Retinal pigment epithelial cell (primary cell): ENCODE measurements at regions not wholly inside any gene's neighbourhood (a gene's known extent, or its start where the extent isn't known, plus 50 kb on each side); places are given as distances from the start of the nearest gene placed in this dataset.
"Not testable (repeated sequence)": the region's sequence is repeated elsewhere in the genome, so short reads cannot be mapped to it uniquely, and the experiment has no call there.

ENCODE experiments used
- DNase-seq: peaks from one replicate; pipeline ENCODE4 v3.0.0-alpha.2; 2010; ENCODE audit warnings: low read depth
- H3K4me3 ChIP-seq: 2 replicates; pipeline ENCODE4 v1.5.1; 2011; ENCODE audit warnings: mild to moderate bottlenecking, low read length, control low read depth, moderate library complexity
- TF ChIP-seq, protein P1 (sequence below): conservative IDR thresholded peaks from 2 replicates; pipeline ENCODE4 v1.5.1; 2011; ENCODE audit warnings: low read depth, low read length, control low read depth, inconsistent platforms

DNA sequence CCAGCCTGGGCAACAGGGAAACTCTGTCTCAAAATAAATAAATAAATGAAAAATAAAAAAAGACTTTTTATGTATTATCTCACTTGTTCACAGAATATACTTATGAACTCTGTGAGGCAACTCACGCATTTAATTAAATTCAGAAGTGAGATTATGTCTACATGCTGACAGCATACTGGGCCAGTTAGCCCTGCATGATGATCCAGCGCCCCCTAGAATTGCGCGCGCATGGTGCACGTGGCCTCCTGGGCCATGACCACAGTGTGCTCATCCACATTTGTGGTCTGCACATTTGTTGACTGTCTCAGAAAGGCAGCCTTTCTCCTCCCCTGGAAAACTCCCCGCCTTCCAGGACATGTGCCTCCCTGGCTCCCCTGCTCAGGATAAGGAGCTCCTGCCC, 64.8 kb upstream of the METTL9 start:
- H3K4me3 ChIP-seq, DNase-seq: not testable (repeated sequence)
- TF ChIP-seq, protein P1, sequence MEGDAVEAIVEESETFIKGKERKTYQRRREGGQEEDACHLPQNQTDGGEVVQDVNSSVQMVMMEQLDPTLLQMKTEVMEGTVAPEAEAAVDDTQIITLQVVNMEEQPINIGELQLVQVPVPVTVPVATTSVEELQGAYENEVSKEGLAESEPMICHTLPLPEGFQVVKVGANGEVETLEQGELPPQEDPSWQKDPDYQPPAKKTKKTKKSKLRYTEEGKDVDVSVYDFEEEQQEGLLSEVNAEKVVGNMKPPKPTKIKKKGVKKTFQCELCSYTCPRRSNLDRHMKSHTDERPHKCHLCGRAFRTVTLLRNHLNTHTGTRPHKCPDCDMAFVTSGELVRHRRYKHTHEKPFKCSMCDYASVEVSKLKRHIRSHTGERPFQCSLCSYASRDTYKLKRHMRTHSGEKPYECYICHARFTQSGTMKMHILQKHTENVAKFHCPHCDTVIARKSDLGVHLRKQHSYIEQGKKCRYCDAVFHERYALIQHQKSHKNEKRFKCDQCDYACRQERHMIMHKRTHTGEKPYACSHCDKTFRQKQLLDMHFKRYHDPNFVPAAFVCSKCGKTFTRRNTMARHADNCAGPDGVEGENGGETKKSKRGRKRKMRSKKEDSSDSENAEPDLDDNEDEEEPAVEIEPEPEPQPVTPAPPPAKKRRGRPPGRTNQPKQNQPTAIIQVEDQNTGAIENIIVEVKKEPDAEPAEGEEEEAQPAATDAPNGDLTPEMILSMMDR = peak; percentile 19

DNA sequence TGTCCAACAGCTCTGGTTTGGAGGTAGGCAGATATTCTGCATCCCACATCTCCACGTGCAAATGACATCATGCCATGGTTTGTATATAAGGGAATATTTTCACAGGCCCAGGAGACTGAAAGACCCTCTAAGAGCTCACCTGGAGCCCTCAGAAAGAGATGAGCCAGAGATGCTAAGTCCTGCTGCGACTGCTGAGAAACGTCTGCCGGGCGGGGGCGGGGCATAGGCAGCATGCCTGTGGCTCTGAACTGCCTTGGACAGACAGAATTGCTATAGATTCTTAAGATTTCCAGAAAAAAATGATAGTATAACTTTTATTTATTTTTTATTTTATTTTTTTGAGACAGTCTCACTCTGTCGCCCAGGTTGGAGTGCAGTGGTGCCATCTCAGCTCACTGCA, 64.2 kb upstream of the METTL9 start:
- DNase-seq = not testable (repeated sequence)

DNA sequence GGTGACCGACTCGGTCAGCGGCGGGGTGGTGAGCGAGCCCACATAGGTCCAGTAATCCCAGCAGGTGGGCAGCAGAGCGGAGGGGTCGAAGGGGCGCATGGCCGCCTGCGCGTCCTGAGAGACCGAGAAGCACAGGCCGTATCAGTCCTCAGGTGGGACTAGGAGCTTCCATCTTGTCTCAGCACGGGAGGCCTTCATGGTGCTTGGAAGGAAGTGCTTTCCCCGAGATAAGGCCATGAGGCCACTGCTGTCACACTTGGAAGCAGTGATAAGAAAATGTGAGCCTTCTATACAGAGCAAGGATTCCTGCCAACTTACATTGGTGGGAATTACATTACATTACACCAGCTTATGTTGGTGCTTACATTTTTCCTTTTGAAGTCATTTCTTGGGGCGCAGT, 62.6 kb upstream of the METTL9 start:
- not testable (repeated sequence) for DNase-seq, H3K4me3 ChIP-seq

More for the DNA sequence above, 64.2 kb upstream of the METTL9 start:
- not testable (repeated sequence) for H3K4me3 ChIP-seq

DNA sequence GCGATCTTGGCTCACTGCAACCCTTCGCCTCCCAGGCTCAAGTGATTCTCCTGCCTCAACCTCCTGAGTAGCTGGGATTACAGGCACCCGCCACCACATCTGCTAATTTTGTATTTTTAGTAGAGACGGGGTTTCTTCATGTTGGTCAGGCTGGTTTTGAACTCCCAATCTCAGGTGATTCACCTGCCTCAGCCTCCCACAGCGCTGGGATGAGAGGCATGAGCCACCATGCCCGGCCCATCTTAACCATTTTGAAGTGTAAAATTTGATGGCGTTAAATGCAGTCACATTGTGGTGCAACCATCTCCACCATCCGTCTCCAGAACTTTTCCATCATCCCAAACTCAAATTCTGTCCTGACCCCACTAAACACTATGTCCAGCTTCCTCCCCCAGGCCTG, 61.8 kb upstream of the METTL9 start:
- DNase-seq, H3K4me3 ChIP-seq: not testable (repeated sequence)

DNA sequence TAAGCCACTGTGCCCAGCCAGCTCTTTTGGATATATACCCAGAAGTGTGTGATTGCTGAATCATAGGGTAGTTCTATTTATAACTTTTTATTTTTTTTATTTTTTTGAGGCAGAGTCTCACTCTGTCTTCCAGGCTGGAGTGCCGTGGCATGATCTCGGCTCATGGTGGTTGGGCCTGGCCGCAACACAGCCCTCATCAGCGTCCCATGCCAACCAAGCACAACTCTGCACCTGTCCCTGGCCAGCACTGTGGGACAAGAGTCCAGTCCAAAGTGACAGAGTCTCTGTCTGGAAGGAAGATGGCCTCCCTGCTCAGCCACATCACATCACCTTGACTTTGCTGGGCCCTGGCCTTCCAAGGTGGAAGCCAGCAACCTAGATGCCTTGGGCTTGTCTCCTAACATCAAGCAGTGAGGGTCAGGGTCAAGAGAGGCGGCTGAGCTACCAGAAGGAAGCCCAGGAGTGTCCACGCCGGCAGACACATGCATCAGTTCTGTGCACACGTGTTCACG, 60.2 kb upstream of the METTL9 start:
- DNase-seq, H3K4me3 ChIP-seq: not testable (repeated sequence)

DNA sequence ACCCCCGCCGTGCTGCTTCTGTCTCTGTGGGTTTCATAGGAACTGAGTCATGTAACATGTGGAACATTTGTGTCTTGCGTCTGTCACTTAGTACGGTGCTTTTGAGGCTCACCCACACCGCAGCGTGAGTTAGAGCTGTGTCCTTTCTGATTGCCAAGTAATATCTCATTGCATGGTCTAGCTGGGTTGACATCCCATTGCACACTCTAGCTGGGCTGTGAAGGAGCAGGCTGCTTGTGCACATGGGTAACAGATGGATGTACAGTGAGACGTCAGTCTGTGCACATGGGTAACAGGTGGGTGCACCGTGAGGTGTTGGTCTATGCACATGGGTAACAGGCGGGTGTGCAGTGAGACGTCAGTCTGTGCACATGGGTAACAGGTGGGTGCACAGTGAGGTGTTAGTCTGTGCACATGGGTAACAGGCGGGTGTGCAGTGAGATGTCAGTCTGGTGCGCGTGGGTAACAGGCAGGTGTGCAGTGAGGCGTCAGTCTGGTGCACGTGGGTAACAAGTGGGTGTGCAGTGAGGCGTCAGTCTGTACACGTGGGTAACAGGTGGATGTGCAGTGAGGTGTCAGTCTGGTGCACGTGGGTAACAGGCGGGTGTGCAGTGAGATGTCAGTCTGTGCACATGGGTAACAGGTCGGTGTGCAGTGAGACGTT, 58.5 kb upstream of the METTL9 start:
- DNase-seq = not testable (repeated sequence)

DNA sequence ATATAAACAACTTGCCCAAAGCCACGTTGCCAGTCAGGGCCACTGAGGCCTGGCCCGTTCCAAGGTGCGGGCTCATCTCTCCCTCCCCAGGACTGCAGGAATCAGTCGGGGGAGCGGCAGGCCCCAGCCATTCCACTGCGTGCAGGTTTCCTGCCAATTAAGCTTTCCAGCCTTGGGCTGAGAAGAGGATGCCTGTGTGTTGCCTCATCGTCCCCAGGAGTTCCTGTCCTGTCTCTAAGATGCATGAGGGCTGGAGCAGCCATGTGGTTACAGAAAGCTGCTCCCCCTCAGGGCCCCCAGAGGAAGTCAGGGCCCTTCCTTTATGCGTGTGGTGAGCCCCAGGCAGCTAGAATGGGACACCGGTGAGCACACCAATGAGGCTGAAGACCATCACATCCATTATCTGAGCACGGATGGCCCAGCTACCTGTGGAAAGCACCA, 57.7 kb upstream of the METTL9 start:
- H3K4me3 ChIP-seq, DNase-seq: not testable (repeated sequence)

More for the DNA sequence above, 58.5 kb upstream of the METTL9 start:
- not testable (repeated sequence) for H3K4me3 ChIP-seq

DNA sequence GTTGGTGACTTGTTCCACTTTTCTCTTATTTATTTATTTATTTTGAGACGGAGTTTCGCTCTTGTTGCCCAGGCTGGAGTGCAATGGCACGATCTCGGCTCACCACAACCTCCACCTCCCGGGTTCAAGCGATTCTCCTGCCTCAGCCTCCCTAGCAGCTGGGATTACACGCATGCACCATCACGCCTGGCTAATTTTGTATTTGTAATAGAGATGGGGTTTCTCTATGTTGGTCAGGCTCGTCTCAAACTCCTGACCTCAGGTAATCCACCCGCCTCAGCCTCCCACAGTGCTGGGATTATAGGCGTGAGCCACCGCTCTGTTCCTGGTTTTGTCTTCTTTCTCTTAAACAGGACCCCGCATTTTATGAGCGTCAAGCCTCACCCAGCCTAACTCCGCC, 57.3 kb upstream of the METTL9 start:
- not testable (repeated sequence) for DNase-seq, H3K4me3 ChIP-seq

DNA sequence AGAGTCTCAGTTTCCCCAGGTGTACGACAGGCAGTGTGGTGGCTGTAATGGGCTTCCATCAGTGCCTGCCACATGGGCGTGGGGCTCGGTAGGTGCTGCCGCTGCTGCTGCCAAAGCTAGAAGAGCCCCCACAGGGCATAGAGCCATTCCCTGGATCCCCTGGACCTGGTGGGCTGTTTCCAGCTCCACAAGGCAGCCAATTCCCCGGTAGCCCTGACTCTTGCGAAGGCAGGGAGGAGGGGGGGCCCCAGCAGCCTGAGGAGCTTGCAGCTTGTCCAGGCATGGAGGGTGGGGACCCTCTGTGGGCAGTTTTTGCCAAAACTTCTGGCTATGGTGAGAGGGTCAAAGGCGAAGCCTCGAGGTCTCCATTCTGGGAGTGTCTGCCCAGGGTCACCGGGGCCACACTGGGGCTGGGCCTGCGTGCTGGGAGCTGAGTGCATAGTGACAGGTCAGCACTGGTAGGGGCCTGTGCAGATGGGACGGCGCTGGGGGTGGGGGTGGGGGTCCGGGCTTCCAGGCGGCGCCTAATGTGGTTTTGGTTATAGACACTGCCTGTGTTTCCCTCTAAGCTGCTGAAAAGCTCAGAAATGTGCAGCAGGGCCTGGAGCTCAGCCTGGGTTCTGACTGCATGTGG, 56.8 kb upstream of the METTL9 start:
- DNase-seq, H3K4me3 ChIP-seq: not testable (repeated sequence)

DNA sequence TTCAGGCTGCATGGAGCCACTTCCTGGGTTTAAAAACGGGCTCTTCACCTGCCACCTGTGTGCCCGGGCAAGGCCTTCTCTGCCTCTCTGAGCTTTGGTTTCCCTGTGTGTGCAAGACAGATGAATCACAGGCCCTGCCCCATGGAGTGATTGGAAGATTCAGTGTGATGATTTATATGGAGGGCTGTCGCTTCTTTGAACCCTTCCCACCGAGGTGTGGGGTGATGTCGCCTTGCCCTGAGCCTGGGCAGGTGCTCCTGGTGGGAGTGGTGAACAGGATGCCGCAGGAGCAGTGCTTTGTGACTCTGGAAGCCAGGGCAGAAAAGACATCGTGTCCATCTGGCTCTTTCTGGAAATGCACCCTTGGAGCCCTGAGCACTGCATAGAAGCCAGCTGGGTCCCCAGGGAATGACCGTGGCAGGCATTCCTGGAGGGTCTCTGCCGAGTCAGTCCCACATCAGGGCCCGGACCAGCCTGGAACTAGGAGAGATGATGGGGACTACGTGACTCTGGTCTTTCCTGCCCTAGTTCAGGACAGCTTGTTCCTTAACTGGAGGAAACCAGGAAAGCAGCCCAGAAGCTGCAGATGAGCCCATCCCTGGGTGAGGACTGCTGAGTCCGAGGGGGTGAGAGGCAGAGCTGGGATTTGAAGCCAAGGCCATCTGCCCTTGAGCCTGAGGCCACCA, 56.1 kb upstream of the METTL9 start:
- not testable (repeated sequence) for H3K4me3 ChIP-seq, DNase-seq

DNA sequence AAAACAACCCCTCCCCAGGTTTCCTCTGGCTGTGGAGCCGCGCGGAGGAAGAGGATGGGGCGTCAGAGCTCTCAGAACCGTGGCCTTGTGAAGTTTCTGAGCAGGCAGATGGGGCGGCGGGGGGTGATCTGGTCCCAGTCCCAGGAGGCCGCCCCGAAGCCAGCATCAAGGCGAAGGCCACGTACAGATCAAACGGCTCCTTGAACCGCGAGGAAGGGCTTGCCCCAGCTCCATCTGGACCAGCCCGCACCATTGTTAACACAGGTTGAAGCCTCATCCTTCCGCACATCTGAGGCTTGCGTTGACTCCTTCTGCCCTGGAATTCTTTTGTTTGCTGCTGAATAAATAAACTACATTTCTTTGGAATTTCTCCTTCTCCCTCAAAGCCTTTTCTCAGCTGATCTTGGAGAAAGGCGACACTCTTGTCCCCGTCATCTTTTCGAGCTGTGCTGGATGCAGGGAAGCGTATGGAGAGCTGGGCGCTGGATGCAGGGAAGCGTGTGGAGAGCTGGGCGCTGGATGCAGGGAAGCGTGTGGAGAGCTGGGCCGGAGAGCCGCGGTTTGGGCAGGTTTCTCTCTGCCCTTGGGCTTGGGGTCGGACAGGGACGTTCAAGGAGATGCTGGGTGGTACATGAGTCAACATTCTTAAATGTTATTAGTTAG, 53.6 kb upstream of the METTL9 start:
- H3K4me3 ChIP-seq, DNase-seq: not testable (repeated sequence)

DNA sequence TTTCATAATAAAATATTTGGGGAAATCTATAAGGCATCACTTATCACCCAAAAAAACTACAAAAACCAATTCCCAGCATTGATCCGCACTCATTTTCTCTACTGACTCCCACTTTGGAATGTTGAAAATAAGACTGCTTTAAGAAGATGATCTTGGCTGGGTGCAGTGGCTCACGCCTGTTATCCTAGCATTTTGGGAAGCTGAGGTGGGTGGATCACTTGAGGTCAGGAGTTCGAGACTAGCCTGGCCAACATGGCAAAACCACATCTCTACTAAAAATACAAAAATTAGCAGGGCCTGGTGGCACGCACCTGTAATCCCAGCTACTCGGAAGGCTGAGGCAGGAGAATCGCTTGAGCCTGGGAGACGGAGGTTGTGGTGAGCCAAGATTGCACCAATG, 50.0 kb upstream of the METTL9 start:
- DNase-seq, H3K4me3 ChIP-seq: not testable (repeated sequence)
